DOHH2 (cell line): ENCODE measurements at regions not wholly inside any gene's neighbourhood (a gene's known extent, or its start where the extent isn't known, plus 50 kb on each side); places are given as distances from the start of the nearest gene placed in this dataset.

ENCODE experiments used
- H3F3A ChIP-seq: fragments of 200-600 bp; sonication (generic), shearing (Covaris generic); 2 replicates; pipeline ENCODE4 v1.6.0; 2016; ENCODE audit warnings: antibody characterized with exemption, mild to moderate bottlenecking; ENCODE audit not compliant: control insufficient read depth, insufficient read depth
- H3K27ac ChIP-seq: fragments of 200-600 bp; sonication (generic); 2 replicates; pipeline ENCODE4 v1.5.1; 2014; ENCODE audit warnings: low read depth, mild to moderate bottlenecking, low read length, moderate library complexity
- H3K27me3 ChIP-seq: fragments of 200-600 bp; sonication (generic); 2 replicates; pipeline ENCODE4 v1.6.1; 2014; ENCODE audit warnings: mild to moderate bottlenecking, low read length, mixed read lengths; ENCODE audit not compliant: control insufficient read depth
- H3K36me3 ChIP-seq: fragments of 200-600 bp; sonication (generic); 2 replicates; pipeline ENCODE4 v1.6.1; 2014; ENCODE audit warnings: mild to moderate bottlenecking, low read length, moderate library complexity, mixed read lengths; ENCODE audit not compliant: control insufficient read depth
- H3K4me1 ChIP-seq: fragments of 200-600 bp; sonication (generic); 2 replicates; pipeline ENCODE4 v1.6.1; 2014; ENCODE audit warnings: mild to moderate bottlenecking, low read length, mixed read lengths; ENCODE audit not compliant: control insufficient read depth
- H3K4me2 ChIP-seq: fragments of 200-600 bp; sonication (generic); 2 replicates; pipeline ENCODE4 v1.6.0; 2014; ENCODE audit warnings: mild to moderate bottlenecking, low read length, moderate library complexity
- H3K4me3 ChIP-seq: fragments of 200-600 bp; sonication (generic); 2 replicates; pipeline ENCODE4 v1.5.1; 2014; ENCODE audit warnings: mild to moderate bottlenecking, low read length, mixed read lengths
- H3K79me2 ChIP-seq: fragments of 200-600 bp; sonication (generic); 2 replicates; pipeline ENCODE4 v1.6.1; 2014; ENCODE audit warnings: mild to moderate bottlenecking, low read length, mixed read lengths; ENCODE audit not compliant: control insufficient read depth
- H3K9me2 ChIP-seq: fragments of 200-600 bp; sonication (generic); replicated peaks from 2 replicates; pipeline ENCODE4 v1.6.1; 2014; ENCODE audit warnings: mild to moderate bottlenecking, low read length, mixed read lengths; ENCODE audit not compliant: control insufficient read depth
- H3K9me3 ChIP-seq: fragments of 200-600 bp; sonication (generic); 2 replicates; pipeline ENCODE4 v1.6.1; 2014; ENCODE audit warnings: antibody characterized with exemption, low read length, mixed read lengths; ENCODE audit not compliant: control insufficient read depth, insufficient read depth
- H4K20me1 ChIP-seq: fragments of 200-600 bp; sonication (generic); 2 replicates; pipeline ENCODE4 v1.6.0; 2014; ENCODE audit warnings: low read depth, mild to moderate bottlenecking, antibody characterized with exemption, low read length, moderate library complexity; ENCODE audit not compliant: control insufficient read depth, insufficient read depth
- EZH2phosphoT487 ChIP-seq: fragments of 200-600 bp; sonication (generic); IDR thresholded peaks from 2 replicates; pipeline ENCODE4 v1.6.1; 2017; ENCODE audit warnings: borderline replicate concordance, mild to moderate bottlenecking, antibody characterized with exemption, low read length, moderate library complexity, mixed read lengths
- TF ChIP-seq, protein P1 (sequence below): fragments of 200-600 bp; sonication (generic); IDR thresholded peaks from one replicate; pipeline ENCODE4 v1.5.1; 2014; ENCODE audit warnings: antibody characterized with exemption, mild to moderate bottlenecking, low read depth, low read length; ENCODE audit not compliant: poor library complexity, severe bottlenecking

DNA sequence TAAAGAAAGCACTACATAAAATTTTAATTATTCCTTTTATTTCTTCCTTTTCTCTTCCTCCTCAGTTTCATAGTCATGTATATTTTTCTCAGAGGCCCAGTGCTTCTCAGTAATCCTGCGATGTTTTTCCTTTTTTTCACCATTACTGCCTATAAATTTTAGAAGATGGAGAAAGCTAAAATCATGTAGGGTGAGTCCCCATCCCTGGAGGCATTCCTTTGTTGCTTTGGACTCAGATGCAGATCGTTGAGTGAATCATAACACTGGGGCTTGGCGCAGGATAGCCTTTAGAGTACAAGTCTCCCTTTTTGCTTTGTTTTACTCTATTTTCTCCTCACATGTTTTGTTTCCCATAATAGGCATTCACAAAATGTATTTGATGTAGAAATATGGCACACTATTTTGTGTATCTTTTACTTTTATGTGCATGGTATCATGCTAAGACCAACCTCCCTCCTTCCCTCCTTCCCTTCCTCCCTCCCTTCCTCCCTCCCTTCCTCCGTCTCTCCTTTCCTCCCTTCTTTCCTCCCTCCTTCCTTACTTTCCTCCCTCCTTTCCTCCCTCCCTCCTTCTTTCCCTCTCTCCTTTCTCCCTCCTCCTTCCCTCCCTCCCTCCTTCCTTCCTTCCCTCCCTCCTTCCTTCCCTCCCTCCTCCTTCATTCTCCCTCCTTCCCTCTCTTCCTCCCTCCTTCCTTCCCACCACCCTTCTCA, 72.4 kb downstream of the NUDT12 start:
- TF ChIP-seq EZH2phosphoT487, result no peak
- TF ChIP-seq, protein P1, sequence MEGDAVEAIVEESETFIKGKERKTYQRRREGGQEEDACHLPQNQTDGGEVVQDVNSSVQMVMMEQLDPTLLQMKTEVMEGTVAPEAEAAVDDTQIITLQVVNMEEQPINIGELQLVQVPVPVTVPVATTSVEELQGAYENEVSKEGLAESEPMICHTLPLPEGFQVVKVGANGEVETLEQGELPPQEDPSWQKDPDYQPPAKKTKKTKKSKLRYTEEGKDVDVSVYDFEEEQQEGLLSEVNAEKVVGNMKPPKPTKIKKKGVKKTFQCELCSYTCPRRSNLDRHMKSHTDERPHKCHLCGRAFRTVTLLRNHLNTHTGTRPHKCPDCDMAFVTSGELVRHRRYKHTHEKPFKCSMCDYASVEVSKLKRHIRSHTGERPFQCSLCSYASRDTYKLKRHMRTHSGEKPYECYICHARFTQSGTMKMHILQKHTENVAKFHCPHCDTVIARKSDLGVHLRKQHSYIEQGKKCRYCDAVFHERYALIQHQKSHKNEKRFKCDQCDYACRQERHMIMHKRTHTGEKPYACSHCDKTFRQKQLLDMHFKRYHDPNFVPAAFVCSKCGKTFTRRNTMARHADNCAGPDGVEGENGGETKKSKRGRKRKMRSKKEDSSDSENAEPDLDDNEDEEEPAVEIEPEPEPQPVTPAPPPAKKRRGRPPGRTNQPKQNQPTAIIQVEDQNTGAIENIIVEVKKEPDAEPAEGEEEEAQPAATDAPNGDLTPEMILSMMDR, result no peak
- Histone ChIP-seq H3F3A (no peaks in the 10 kb centered on the region), H3K4me2 (no peak overlapping the region), H3K79me2 (no peaks in the 10 kb centered on the region), H4K20me1 (no peaks in the 10 kb centered on the region), H3K9me2 (no peaks in the 10 kb centered on the region), H3K27ac (no peak overlapping the region), H3K36me3 (no peaks in the 10 kb centered on the region), H3K4me1 (no peaks in the 10 kb centered on the region), H3K9me3 (no peaks in the 10 kb centered on the region), H3K4me3 (no peak overlapping the region), H3K27me3 (0 out of 2 replicates have a peak, but pooled peaks cover 3% of the 10 kb centered on the region)

DNA sequence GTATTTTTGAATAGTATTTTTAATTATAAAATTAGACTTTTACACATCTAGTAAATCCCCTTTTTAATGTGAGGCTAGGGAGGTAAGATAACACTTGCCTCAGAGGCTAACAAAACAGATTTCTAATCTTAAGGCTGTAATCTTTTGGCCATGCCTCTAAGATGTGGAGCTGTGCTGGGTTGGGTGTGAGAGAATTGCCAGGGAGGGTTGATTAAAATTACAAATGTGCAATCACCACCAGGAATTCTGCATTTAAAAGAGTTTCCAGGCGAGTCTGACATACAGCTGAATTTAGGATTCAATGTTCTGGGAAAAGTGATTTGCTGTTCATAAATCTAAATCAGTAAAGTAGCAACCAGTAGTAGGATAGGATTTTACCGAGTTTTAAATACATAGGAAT, 73.3 kb downstream of the NUDT12 start:
- no peaks in the 10 kb centered on the region for H3K9me2 ChIP-seq
- no peaks in the 10 kb centered on the region for H3F3A ChIP-seq
- H3K4me2 ChIP-seq, result no peak overlapping the region
- H3K27ac ChIP-seq, result no peak overlapping the region
- no peaks in the 10 kb centered on the region for H3K9me3 ChIP-seq
- H3K4me3 ChIP-seq, result no peak overlapping the region
- no peaks in the 10 kb centered on the region for H4K20me1 ChIP-seq
- no peaks in the 10 kb centered on the region for H3K4me1 ChIP-seq
- H3K27me3 ChIP-seq, result 0 out of 2 replicates have a peak, but pooled peaks cover 3% of the 10 kb centered on the region
- TF ChIP-seq, protein P1, result no peak
- no peak for TF ChIP-seq EZH2phosphoT487
- no peaks in the 10 kb centered on the region for H3K79me2 ChIP-seq
- no peaks in the 10 kb centered on the region for H3K36me3 ChIP-seq

DNA sequence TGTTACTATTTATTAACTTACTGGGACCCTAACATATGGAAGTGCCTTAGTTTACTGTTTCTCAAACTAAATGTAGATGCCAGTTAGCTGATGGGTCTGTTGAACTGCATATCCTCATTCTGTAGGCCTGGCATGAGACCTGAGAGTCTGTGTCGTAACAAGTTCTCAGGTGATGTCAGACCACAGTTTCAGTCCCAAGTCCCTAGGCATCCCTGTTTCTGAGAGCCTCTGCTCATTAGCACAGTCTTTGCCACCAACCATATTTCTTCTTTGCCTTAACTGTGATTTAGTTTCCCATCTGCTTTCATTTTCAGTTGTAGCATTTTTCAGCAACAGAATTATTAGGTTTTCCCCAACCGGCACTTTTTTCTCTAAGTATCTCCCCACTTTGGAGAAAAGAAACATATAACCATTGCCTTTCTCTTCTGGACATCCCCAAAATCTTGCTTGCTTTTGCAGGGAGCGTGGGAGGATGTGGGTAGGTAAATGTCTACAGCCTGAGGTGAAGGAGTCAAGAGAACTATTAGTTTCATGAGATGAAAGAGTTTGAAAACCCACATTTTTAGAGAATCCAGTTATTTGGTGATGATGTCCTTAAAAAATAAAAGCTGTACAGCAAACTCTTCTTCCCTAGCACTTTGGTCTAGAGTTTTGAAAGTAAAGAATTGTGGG, 74.6 kb downstream of the NUDT12 start:
- no peak overlapping the region for H3K27ac ChIP-seq
- no peaks in the 10 kb centered on the region for H3K9me2 ChIP-seq
- no peaks in the 10 kb centered on the region for H3F3A ChIP-seq
- H3K36me3 ChIP-seq, result no peaks in the 10 kb centered on the region
- no peak for TF ChIP-seq EZH2phosphoT487
- TF ChIP-seq, protein P1, result no peak
- H3K4me2 ChIP-seq, result no peak overlapping the region
- no peaks in the 10 kb centered on the region for H4K20me1 ChIP-seq
- H3K27me3 ChIP-seq, result 0 out of 2 replicates have a peak, but pooled peaks cover 3% of the 10 kb centered on the region
- no peaks in the 10 kb centered on the region for H3K9me3 ChIP-seq
- no peak overlapping the region for H3K4me3 ChIP-seq
- H3K4me1 ChIP-seq, result no peaks in the 10 kb centered on the region
- no peaks in the 10 kb centered on the region for H3K79me2 ChIP-seq
